ENCODE measurements at regions not wholly inside any gene's neighbourhood (a gene's known extent, or its start where the extent isn't known, plus 50 kb on each side); places are given as distances from the start of the nearest gene placed in this dataset.

GRCh38 chrX:82848111-82848510 lies 660.0 kb upstream of the POU3F4 start:
- TF ChIP-seq, protein P1, sequence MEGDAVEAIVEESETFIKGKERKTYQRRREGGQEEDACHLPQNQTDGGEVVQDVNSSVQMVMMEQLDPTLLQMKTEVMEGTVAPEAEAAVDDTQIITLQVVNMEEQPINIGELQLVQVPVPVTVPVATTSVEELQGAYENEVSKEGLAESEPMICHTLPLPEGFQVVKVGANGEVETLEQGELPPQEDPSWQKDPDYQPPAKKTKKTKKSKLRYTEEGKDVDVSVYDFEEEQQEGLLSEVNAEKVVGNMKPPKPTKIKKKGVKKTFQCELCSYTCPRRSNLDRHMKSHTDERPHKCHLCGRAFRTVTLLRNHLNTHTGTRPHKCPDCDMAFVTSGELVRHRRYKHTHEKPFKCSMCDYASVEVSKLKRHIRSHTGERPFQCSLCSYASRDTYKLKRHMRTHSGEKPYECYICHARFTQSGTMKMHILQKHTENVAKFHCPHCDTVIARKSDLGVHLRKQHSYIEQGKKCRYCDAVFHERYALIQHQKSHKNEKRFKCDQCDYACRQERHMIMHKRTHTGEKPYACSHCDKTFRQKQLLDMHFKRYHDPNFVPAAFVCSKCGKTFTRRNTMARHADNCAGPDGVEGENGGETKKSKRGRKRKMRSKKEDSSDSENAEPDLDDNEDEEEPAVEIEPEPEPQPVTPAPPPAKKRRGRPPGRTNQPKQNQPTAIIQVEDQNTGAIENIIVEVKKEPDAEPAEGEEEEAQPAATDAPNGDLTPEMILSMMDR (IDR thresholded peaks at IDR 0.05; ENCODE audit: borderline replicate concordance, extremely low read depth, insufficient read depth) = no peak
- no peak overlapping the region for H3K27ac ChIP-seq (ENCODE audit: low read depth in 2 of 2, low read length in 2 of 2)
- H3K9ac ChIP-seq (ENCODE audit: low read length in 3 of 3) = no peak overlapping the region
- H3K36me3 ChIP-seq (ENCODE audit: control insufficient read depth in 2 of 3, insufficient read depth in 3 of 3, low read length in 3 of 3) = no peaks in the 10 kb centered on the region
- DNase-seq (no peak), FAIRE-seq (no peak)
- intact Hi-C loops (cut with DNase I) = no loop called here
- no peak overlapping the region for H3K4me3 ChIP-seq (ENCODE audit: low read length in 3 of 3)
- no peaks in the 10 kb centered on the region for H3K27me3 ChIP-seq (ENCODE audit: control insufficient read depth, insufficient read depth, low read length)
- H3K4me1 ChIP-seq (ENCODE audit: control insufficient read depth in 2 of 3, insufficient read depth in 2 of 3, low read depth in 1 of 3, low read length in 3 of 3) = no peaks in the 10 kb centered on the region
- H3K9me3 ChIP-seq (ENCODE audit: control insufficient read depth in 2 of 3, insufficient read depth in 1 of 3, low read length in 3 of 3) = no peaks in the 10 kb centered on the region
